HepG2 (cell line): ENCODE measurements at regions not wholly inside any gene's neighbourhood (a gene's known extent, or its start where the extent isn't known, plus 50 kb on each side); places are given as distances from the start of the nearest gene placed in this dataset.

Experiments
- ATAC-seq: fragments of 200-7000 bp; cut with Tn5 transposase; 3 replicates; pipeline ENCODE4 v1.9.1; 2020; ENCODE audit warnings: mild to moderate bottlenecking, moderate library complexity
- BruUV-seq: library from RNA; stranded (reverse); fragments of 400-500 nt; replicated peaks from 2 replicates; lab custom pipeline; 2021; lab: Mats Ljungman, UMichigan
- CTCF ChIA-PET: fragments of 300-600 bp; formaldehyde crosslinking; extraction: SDS; loops from one replicate; lab custom pipeline; 2021; ENCODE audit warnings: low total read pairs, inconsistent platforms, low intra/inter-chr PET ratio; lab: Yijun Ruan, JAX
- POLR2A ChIA-PET: fragments of 350-600 bp; sonication (Branson Sonifier 250); formaldehyde crosslinking; loops from one replicate; lab custom pipeline; 2020; ENCODE audit warnings: antibody characterized with exemption, inconsistent platforms; lab: Yijun Ruan, JAX
- DNase-seq: peaks from one replicate; pipeline ENCODE4 v3.0.0-alpha.2; 2015; ENCODE audit warnings: low spot score
- FAIRE-seq: peaks from 3 replicates; lab custom pipeline; 2011; peaks lifted over from hg19 to GRCh38; lab: Jason Lieb, UNC
- H2AFZ ChIP-seq: one replicate; pipeline ENCODE4 v1.6.1; 2011; ENCODE audit warnings: low read length, inconsistent platforms
- H3K27ac ChIP-seq: fragments of 300-600 bp; 3 replicates; pipeline ENCODE4 v1.8.0; 2011; ENCODE audit warnings: mixed run types, mild to moderate bottlenecking, mixed read lengths, low read length, inconsistent platforms; ENCODE audit not compliant: insufficient read depth; ENCODE audit errors: extremely low read length
- H3K27me3 ChIP-seq, 2 experiments: fragments of 200-600 bp in 1 of 2; 2 replicates in 1 of 2; 3 replicates in 1 of 2; pipeline versions ENCODE4 v1.6.0 to v1.8.0; 2011; ENCODE audit warnings: low read length in 2 of 2, mild to moderate bottlenecking in 2 of 2, moderate library complexity in 2 of 2, inconsistent platforms in 1 of 2; ENCODE audit not compliant: insufficient read depth in 2 of 2, control insufficient read depth in 1 of 2
- H3K36me3 ChIP-seq, 2 experiments: fragments of 200-600 bp in 1 of 2; replicated peaks in 1 of 2; 2 replicates in 1 of 2; 3 replicates in 1 of 2; pipeline versions ENCODE4 v1.5.1 to v1.8.0; 2011; ENCODE audit warnings: low read length in 2 of 2, inconsistent platforms in 1 of 2; ENCODE audit not compliant: insufficient read depth in 2 of 2, control insufficient read depth in 1 of 2
- H3K4me1 ChIP-seq: 2 replicates; pipeline ENCODE4 v1.5.1; 2012; ENCODE audit warnings: low read length, inconsistent platforms; ENCODE audit not compliant: insufficient read depth
- H3K4me2 ChIP-seq: 2 replicates; pipeline ENCODE4 v1.6.0; 2011; ENCODE audit warnings: low read depth, low read length, inconsistent platforms
- H3K4me3 ChIP-seq, 3 experiments: fragments of 200-600 bp in 1 of 3; sonication (generic), shearing (Covaris generic) in 1 of 3; replicated peaks in 1 of 3; 2 replicates each; pipeline ENCODE4 v1.5.1; 2011 to 2016; ENCODE audit warnings: low read length in 3 of 3, inconsistent platforms in 2 of 3, low read depth in 2 of 3, mild to moderate bottlenecking in 2 of 3, control low read depth in 1 of 3, mixed read lengths in 1 of 3; ENCODE audit not compliant: insufficient read depth in 1 of 3
- H3K79me2 ChIP-seq: one replicate; pipeline ENCODE4 v1.6.1; 2011; ENCODE audit warnings: low read length, inconsistent platforms; ENCODE audit not compliant: insufficient read depth
- H3K9ac ChIP-seq: 2 replicates; pipeline ENCODE4 v1.6.0; 2011; ENCODE audit warnings: mild to moderate bottlenecking, low read depth, low read length, inconsistent platforms; ENCODE audit not compliant: insufficient read depth
- H3K9me3 ChIP-seq: 2 replicates; pipeline ENCODE4 v1.5.1; 2012; ENCODE audit warnings: mild to moderate bottlenecking, low read length
- H4K20me1 ChIP-seq: 2 replicates; pipeline ENCODE4 v1.6.0; 2011; ENCODE audit warnings: inconsistent platforms, mild to moderate bottlenecking, low read length, moderate library complexity; ENCODE audit not compliant: insufficient read depth
- ATF2 ChIP-seq: sonication (generic); formaldehyde crosslinking; IDR thresholded peaks from 2 replicates; pipeline ENCODE4 v1.4.0; 2020; ENCODE audit warnings: missing genetic modification reagents
- CHCHD3 ChIP-seq: sonication (generic); formaldehyde crosslinking; IDR thresholded peaks from 2 replicates; pipeline ENCODE4 v1.8.0; 2022; ENCODE audit warnings: mild to moderate bottlenecking, missing genetic modification reagents, moderate library complexity
- E2F1 ChIP-seq: sonication (generic); formaldehyde crosslinking; IDR thresholded peaks from 2 replicates; pipeline ENCODE4 v1.5.0; 2020; ENCODE audit warnings: missing genetic modification reagents
- FOXK1 ChIP-seq: sonication (generic); formaldehyde crosslinking; IDR thresholded peaks from 2 replicates; pipeline ENCODE4 v1.4.0; 2020; ENCODE audit warnings: low read depth, missing genetic modification reagents, borderline replicate concordance
- KIAA2018 ChIP-seq: sonication (generic); formaldehyde crosslinking; IDR thresholded peaks from 2 replicates; pipeline ENCODE4 v1.5.0; 2020; ENCODE audit warnings: mild to moderate bottlenecking, missing genetic modification reagents, borderline replicate concordance
- POGZ ChIP-seq: sonication (generic); formaldehyde crosslinking; IDR thresholded peaks from 2 replicates; pipeline ENCODE4 v1.4.0; 2020; ENCODE audit warnings: mild to moderate bottlenecking, missing genetic modification reagents
- RAD51 ChIP-seq: fragments of 450-650 bp; IDR thresholded peaks from 2 replicates; pipeline ENCODE4 v1.6.1; 2016; ENCODE audit warnings: borderline replicate concordance
- SNAPC5 ChIP-seq: sonication (generic); formaldehyde crosslinking; IDR thresholded peaks from 2 replicates; pipeline ENCODE4 v1.8.1; 2023; ENCODE audit warnings: mild to moderate bottlenecking, missing genetic modification reagents, borderline replicate concordance
- ZNF138 ChIP-seq: sonication (generic); formaldehyde crosslinking; IDR thresholded peaks from 2 replicates; pipeline ENCODE4 v1.5.0; 2020; ENCODE audit warnings: mild to moderate bottlenecking, low read depth, missing genetic modification reagents
- ZNF441 ChIP-seq: sonication (generic); formaldehyde crosslinking; IDR thresholded peaks from 2 replicates; pipeline ENCODE4 v1.7.0; 2021; ENCODE audit warnings: missing genetic modification reagents, borderline replicate concordance
- ZNF558 ChIP-seq: sonication (generic); formaldehyde crosslinking; IDR thresholded peaks from 2 replicates; pipeline ENCODE4 v1.9.0; 2022; ENCODE audit warnings: mild to moderate bottlenecking, missing genetic modification reagents, borderline replicate concordance
- ZNF75D ChIP-seq: sonication (generic); formaldehyde crosslinking; IDR thresholded peaks from 2 replicates; pipeline ENCODE4 v1.8.1; 2023; ENCODE audit warnings: missing genetic modification reagents, mild to moderate bottlenecking, borderline replicate concordance
- WGBS: methylation state at CpG from one replicate; pipeline ENCODE4 v1.1.6; 2017; ENCODE audit warnings: low lambda C conversion rate; 5-methylcytosine and 5-hydroxymethylcytosine counted together
- in situ Hi-C: cut with HindIII; loops from 2 replicates; pipeline ENCODE4 v1.10.0; 2017; ENCODE audit warnings: low pct_unique_long_range_greater_than_20kb; ENCODE audit not compliant: extremely low pct_ligation_motif_present
- intact Hi-C: fragments of 100-400 bp; cut with micrococcal nuclease; formaldehyde crosslinking; loops from one replicate; pipeline ENCODE4 v1.10.0; 2022; ENCODE audit not compliant: unreplicated experiment

GRCh38 chr4:15194520-15194919 lies 192.2 kb downstream of the CPEB2 start:
- in situ Hi-C loops: no loop called here
- 0% methylated on average over 2 of the region's 2 CpGs for WGBS
- CTCF ChIA-PET: no interaction called here

More at GRCh38 chr4:15194520-15194919, 192.2 kb downstream of the CPEB2 start:
- H3K4me1 ChIP-seq: no peaks in the 10 kb centered on the region
- no peak for FAIRE-seq
- no peak overlapping the region for H3K27ac ChIP-seq
- H3K9ac ChIP-seq: no peak overlapping the region
- H3K4me3 ChIP-seq: no peak overlapping the region
- H3K4me2 ChIP-seq: no peak overlapping the region
- intact Hi-C loops: loop anchor here (10.0 kb wide), 1 partner anchor 1540 kb away; no protein-coding TSS in a partner anchor
- H4K20me1 ChIP-seq: no peaks in the 10 kb centered on the region
- no peaks in the 10 kb centered on the region for H3K27me3 ChIP-seq
- H2AFZ ChIP-seq: no peak overlapping the region
- no peak for ATAC-seq
- H3K79me2 ChIP-seq: no peaks in the 10 kb centered on the region
- BruUV-seq: no TSS peak
- TF ChIP-seq KIAA2018 (CRISPR knock-in tag): no peak
- no peak for TF ChIP-seq CHCHD3 (CRISPR knock-in tag)
- no peak for TF ChIP-seq SNAPC5 (CRISPR knock-in tag)
- TF ChIP-seq RAD51: no peak
- TF ChIP-seq ZNF441 (CRISPR knock-in tag): no peak
- no peak for TF ChIP-seq POGZ (CRISPR knock-in tag)
- no peak for TF ChIP-seq ZNF558 (CRISPR knock-in tag)
- TF ChIP-seq ATF2: no peak
- no peak for TF ChIP-seq FOXK1 (CRISPR knock-in tag)
- TF ChIP-seq ZNF138: no peak
- TF ChIP-seq E2F1 (CRISPR knock-in tag): no peak
- no peak for TF ChIP-seq ZNF75D (CRISPR knock-in tag)
- no peak for DNase-seq
- H3K36me3 ChIP-seq: no peaks in the 10 kb centered on the region
- no peaks in the 10 kb centered on the region for H3K9me3 ChIP-seq
- POLR2A ChIA-PET: no interaction called here
